H1 (cell line): ENCODE measurements at regions not wholly inside any gene's neighbourhood (a gene's known extent, or its start where the extent isn't known, plus 50 kb on each side); places are given as distances from the start of the nearest gene placed in this dataset.

Source experiments
- CTCF ChIA-PET: fragments of 300-600 bp; sonication (Branson Sonifier 250); formaldehyde crosslinking; loops from one replicate; lab custom pipeline; 2021; ENCODE audit not compliant: partially characterized antibody; lab: Charles Lee
- POLR2A ChIA-PET: fragments of 300-600 bp; sonication (Branson Sonifier 250); formaldehyde crosslinking; loops from one replicate; lab custom pipeline; 2021; ENCODE audit warnings: inconsistent platforms; ENCODE audit not compliant: partially characterized antibody; lab: Charles Lee
- DNase-seq, 2 experiments: peaks; one replicate each; pipeline versions ENCODE4 v3.0.0 to v3.0.0-alpha.2; 2010 to 2022; ENCODE audit warnings: low spot score in 2 of 2, low read depth in 1 of 2, mixed read lengths in 1 of 2
- FAIRE-seq: peaks from 2 replicates; lab custom pipeline; 2011; peaks lifted over from hg19 to GRCh38; lab: Jason Lieb, UNC
- H2AFZ ChIP-seq: 2 replicates; pipeline ENCODE4 v1.8.1; 2012; ENCODE audit warnings: low read length, inconsistent platforms
- H2AK5ac ChIP-seq: 2 replicates; pipeline ENCODE4 v1.6.1; 2013; ENCODE audit warnings: low read depth, low read length
- H2BK120ac ChIP-seq: replicated peaks from 2 replicates; pipeline ENCODE3; 2013; ENCODE audit warnings: low read depth, low read length, inconsistent platforms
- H2BK12ac ChIP-seq: 2 replicates; pipeline ENCODE4 v1.6.1; 2013; ENCODE audit warnings: low read depth, low read length
- H2BK15ac ChIP-seq: 2 replicates; pipeline ENCODE4 v1.6.1; 2013; ENCODE audit warnings: low read length
- H2BK20ac ChIP-seq: 2 replicates; pipeline ENCODE4 v1.6.1; 2013; ENCODE audit warnings: low read length
- H2BK5ac ChIP-seq: 2 replicates; pipeline ENCODE4 v1.6.1; 2013; ENCODE audit warnings: low read depth, low read length
- H3K14ac ChIP-seq: 2 replicates; pipeline ENCODE4 v1.6.1; 2013; ENCODE audit warnings: inconsistent platforms; ENCODE audit not compliant: insufficient read length
- H3K18ac ChIP-seq: 2 replicates; pipeline ENCODE4 v1.6.1; 2013; ENCODE audit warnings: low read length; ENCODE audit errors: extremely low read depth
- H3K23ac ChIP-seq: 2 replicates; pipeline ENCODE4 v1.6.1; 2013; ENCODE audit warnings: inconsistent platforms; ENCODE audit not compliant: insufficient read length
- H3K23me2 ChIP-seq: 2 replicates; pipeline ENCODE4 v1.6.1; 2013; ENCODE audit warnings: low read depth, low read length
- H3K27ac ChIP-seq: 2 replicates; pipeline ENCODE4 v1.6.1; 2011; ENCODE audit warnings: low read depth, low read length, inconsistent platforms
- H3K27me3 ChIP-seq, 4 experiments: replicated peaks in 1 of 4; 1 replicate in 1 of 4; 2 replicates in 3 of 4; pipeline versions ENCODE4 v1.6.1 to v1.8.1; 2011 to 2013; ENCODE audit warnings: low read length in 3 of 4, mild to moderate bottlenecking in 3 of 4, inconsistent platforms in 2 of 4, mixed read lengths in 2 of 4, moderate library complexity in 1 of 4; ENCODE audit not compliant: control insufficient read depth in 3 of 4, insufficient read depth in 3 of 4; ENCODE audit errors: extremely low read depth in 1 of 4
- H3K36me3 ChIP-seq, 4 experiments: 2 replicates each; pipeline versions ENCODE4 v1.6.1 to v1.8.1; 2011 to 2013; ENCODE audit warnings: mild to moderate bottlenecking in 4 of 4, low read length in 3 of 4, moderate library complexity in 2 of 4, control low read depth in 1 of 4, inconsistent platforms in 1 of 4; ENCODE audit not compliant: insufficient read depth in 4 of 4, control insufficient read depth in 2 of 4
- H3K4ac ChIP-seq: replicated peaks from 2 replicates; pipeline ENCODE3; 2013; ENCODE audit warnings: low read length, low read depth, mixed read lengths, inconsistent platforms; ENCODE audit not compliant: insufficient read length
- H3K4me1 ChIP-seq, 4 experiments: replicated peaks in 1 of 4; 1 replicate in 1 of 4; 2 replicates in 3 of 4; pipeline versions ENCODE4 v1.6.1 to v1.8.1; 2011 to 2013; ENCODE audit warnings: low read length in 3 of 4, inconsistent platforms in 2 of 4, mixed read lengths in 1 of 4; ENCODE audit not compliant: insufficient read depth in 4 of 4, control insufficient read depth in 3 of 4
- H3K4me2 ChIP-seq, 2 experiments: 2 replicates each; pipeline versions ENCODE4 v1.6.1 to v1.8.1; 2011 to 2013; ENCODE audit warnings: low read depth in 2 of 2, low read length in 2 of 2, control low read depth in 1 of 2, inconsistent platforms in 1 of 2, mild to moderate bottlenecking in 1 of 2; ENCODE audit not compliant: insufficient read depth in 1 of 2
- H3K4me3 ChIP-seq, 4 experiments: fragments of 200-600, 300-600 bp in 1 of 4; sonication (generic), shearing (Covaris generic), sonication (Bioruptor Twin) in 1 of 4; 2 replicates each; pipeline versions ENCODE4 v1.5.1 to v1.8.1; 2011 to 2016; ENCODE audit warnings: low read length in 4 of 4, low read depth in 3 of 4, control low read depth in 2 of 4, inconsistent platforms in 2 of 4, mild to moderate bottlenecking in 2 of 4, mixed read lengths in 1 of 4, moderate library complexity in 1 of 4; ENCODE audit not compliant: insufficient read depth in 2 of 4; ENCODE audit errors: extremely low read depth in 1 of 4
- H3K56ac ChIP-seq: replicated peaks from 2 replicates; pipeline ENCODE3; 2013; ENCODE audit warnings: low read depth, mild to moderate bottlenecking, mixed read lengths, low read length, inconsistent platforms; ENCODE audit not compliant: insufficient read length
- H3K79me1 ChIP-seq: 2 replicates; pipeline ENCODE4 v1.6.1; 2013; ENCODE audit warnings: low read depth, low read length, control low read depth
- H3K79me2 ChIP-seq, 2 experiments: 2 replicates each; pipeline versions ENCODE4 v1.6.1 to v1.8.1; 2012 to 2013; ENCODE audit warnings: low read length in 2 of 2, mild to moderate bottlenecking in 2 of 2, inconsistent platforms in 1 of 2; ENCODE audit not compliant: insufficient read depth in 2 of 2, control insufficient read depth in 1 of 2
- H3K9ac ChIP-seq, 4 experiments: replicated peaks in 1 of 4; 1 replicate in 1 of 4; 2 replicates in 3 of 4; pipeline versions ENCODE4 v1.6.1 to v1.8.1; 2011 to 2013; ENCODE audit warnings: low read depth in 3 of 4, low read length in 3 of 4, control low read depth in 2 of 4, mild to moderate bottlenecking in 2 of 4, moderate library complexity in 2 of 4, inconsistent platforms in 1 of 4; ENCODE audit errors: extremely low read depth in 1 of 4
- H3K9me3 ChIP-seq, 2 experiments: 2 replicates each; pipeline versions ENCODE4 v1.6.1 to v1.8.1; 2012 to 2013; ENCODE audit warnings: mild to moderate bottlenecking in 2 of 2, moderate library complexity in 2 of 2, control low read depth in 1 of 2, inconsistent platforms in 1 of 2, low read depth in 1 of 2, low read length in 1 of 2, mixed read lengths in 1 of 2; ENCODE audit not compliant: insufficient read depth in 2 of 2
- H4K20me1 ChIP-seq, 2 experiments: replicated peaks in 1 of 2; 2 replicates each; pipeline versions ENCODE3 to v1.8.1; 2011 to 2013; ENCODE audit warnings: inconsistent platforms in 2 of 2, low read length in 2 of 2, mild to moderate bottlenecking in 1 of 2; ENCODE audit not compliant: insufficient read depth in 2 of 2, control insufficient read depth in 1 of 2
- H4K5ac ChIP-seq: 2 replicates; pipeline ENCODE4 v1.6.1; 2013; ENCODE audit warnings: low read length, low read depth, mixed read lengths, inconsistent platforms; ENCODE audit not compliant: insufficient read length
- H4K8ac ChIP-seq: 2 replicates; pipeline ENCODE4 v1.8.0; 2013; ENCODE audit warnings: mild to moderate bottlenecking, moderate library complexity, low read length, inconsistent platforms; ENCODE audit not compliant: insufficient read depth; ENCODE audit errors: extremely low read depth
- H4K91ac ChIP-seq: replicated peaks from 2 replicates; pipeline ENCODE3; 2013; ENCODE audit warnings: low read length, mixed read lengths, inconsistent platforms; ENCODE audit not compliant: insufficient read length
- BACH1 ChIP-seq: IDR thresholded peaks from 2 replicates; pipeline ENCODE4 v1.6.1; 2012; ENCODE audit warnings: low read length, improper control_type of control experiment
- CHD1 ChIP-seq: IDR thresholded peaks from 2 replicates; pipeline ENCODE4 v1.6.1; 2012; ENCODE audit warnings: low read depth, low read length, improper control_type of control experiment
- CREB1 ChIP-seq: IDR thresholded peaks from 2 replicates; pipeline ENCODE4 v1.6.1; 2012; ENCODE audit warnings: inconsistent platforms
- EZH2 ChIP-seq: fragments of 200-600 bp; sonication (generic); IDR thresholded peaks from 2 replicates; pipeline ENCODE4 v1.7.1; 2012; ENCODE audit warnings: low read depth, mild to moderate bottlenecking, moderate library complexity, low read length, inconsistent platforms; ENCODE audit not compliant: severe bottlenecking
- HDAC2 ChIP-seq, 2 experiments: fragments of 300-600 bp in 1 of 2; sonication (generic) in 1 of 2; IDR thresholded peaks; 2 replicates each; pipeline ENCODE4 v1.6.1; 2011 to 2012; ENCODE audit warnings: low read depth in 2 of 2, low read length in 2 of 2, mild to moderate bottlenecking in 2 of 2, moderate library complexity in 2 of 2, borderline replicate concordance in 1 of 2, inconsistent platforms in 1 of 2
- POLR2AphosphoS5 ChIP-seq: IDR thresholded peaks from 2 replicates; pipeline ENCODE4 v1.6.1; 2011; ENCODE audit warnings: low read depth, low read length
- POU5F1 ChIP-seq: IDR thresholded peaks from 2 replicates; pipeline ENCODE4 v1.6.1; 2011; ENCODE audit warnings: low read depth, mild to moderate bottlenecking, low read length, moderate library complexity
- SAP30 ChIP-seq: fragments of 300-600 bp; sonication (generic); IDR thresholded peaks from 2 replicates; pipeline ENCODE4 v1.7.1; 2012; ENCODE audit warnings: low read length, moderate library complexity, mild to moderate bottlenecking, inconsistent platforms; ENCODE audit not compliant: insufficient read depth, insufficient replicate concordance
- SIN3A ChIP-seq, 2 experiments: IDR thresholded peaks in 1 of 2; conservative IDR thresholded peaks in 1 of 2; 2 replicates each; pipeline ENCODE4 v1.6.1; 2011 to 2012; ENCODE audit warnings: low read length in 2 of 2, improper control_type of control experiment in 1 of 2, low read depth in 1 of 2, mild to moderate bottlenecking in 1 of 2
- SIX5 ChIP-seq: IDR thresholded peaks from 2 replicates; pipeline ENCODE4 v1.6.1; 2011; ENCODE audit warnings: mild to moderate bottlenecking, low read depth, low read length
- SP4 ChIP-seq: IDR thresholded peaks from 2 replicates; pipeline ENCODE4 v1.6.1; 2012; ENCODE audit warnings: low read length, inconsistent platforms
- TAF1 ChIP-seq: IDR thresholded peaks from 2 replicates; pipeline ENCODE4 v1.6.1; 2011; ENCODE audit warnings: mild to moderate bottlenecking, low read depth, low read length
- TAF7 ChIP-seq: optimal IDR thresholded peaks from 2 replicates; pipeline ENCODE3; 2011; ENCODE audit warnings: low read depth, mild to moderate bottlenecking, inconsistent platforms, low read length, moderate library complexity, borderline replicate concordance
- WGBS, 2 experiments: shearing (Covaris generic) in 1 of 2; methylation state at CpG; one replicate each; pipeline versions ENCODE4 v1.1.6 to v1.1.7; 2013 to 2015; ENCODE audit warnings: low lambda C conversion rate in 2 of 2, mixed read lengths in 2 of 2, inconsistent platforms in 1 of 2, low coverage in 1 of 2, missing lambda C conversion rate in 1 of 2; ENCODE audit not compliant: insufficient replicate concordance in 2 of 2, insufficient coverage in 1 of 2, insufficient read length in 1 of 2; ENCODE audit errors: extremely low coverage in 1 of 2, missing lambda C conversion rate in 1 of 2; 5-methylcytosine and 5-hydroxymethylcytosine counted together

GRCh38 chr1:182144646-182145030 is 83.1 kb upstream of the ZNF648 start:
- no peak overlapping the region for H4K8ac ChIP-seq
- no peak overlapping the region for H3K4me3 ChIP-seq
- H2BK5ac ChIP-seq, result no peak overlapping the region
- H4K91ac ChIP-seq, result no peak overlapping the region
- no peaks in the 10 kb centered on the region; the same call in 1 of the 2 replicates for H3K23me2 ChIP-seq
- H2AFZ ChIP-seq, result peak overlapping the region; percentile 99; the same call in 1 of the 2 replicates
- CTCF ChIA-PET, result interaction anchor here (0.7 to 7.9 kb wide), 27 partner anchors 8 to 648 kb away, joined by 3 to 107 read pairs (median 12); partner anchors contain the start of gene TEDDM1
- no peak overlapping the region for H2BK12ac ChIP-seq
- no peak for DNase-seq
- no peak overlapping the region for H2BK15ac ChIP-seq
- no peaks in the 10 kb centered on the region for H3K9me3 ChIP-seq
- no peak overlapping the region for H3K18ac ChIP-seq
- H3K4me2 ChIP-seq, result no peak overlapping the region
- no peak overlapping the region for H2AK5ac ChIP-seq
- FAIRE-seq, result no peak
- H3K14ac ChIP-seq, result no peak overlapping the region
- H3K79me2 ChIP-seq, result no peaks in the 10 kb centered on the region
- H4K20me1 ChIP-seq, result no peaks in the 10 kb centered on the region
- no peak overlapping the region for H3K4ac ChIP-seq
- H3K27me3 ChIP-seq, result no peaks in the 10 kb centered on the region
- H2BK20ac ChIP-seq, result peak overlapping the region; percentile 94; the same call in 1 of the 2 replicates
- POLR2A ChIA-PET, result interaction anchor here (1.1 to 2.5 kb wide), 4 partner anchors 245 to 745 kb away, joined by 3 to 17 read pairs (median 8); partner anchors contain the start of gene GLUL
- H4K5ac ChIP-seq, result no peak overlapping the region
- no peaks in the 10 kb centered on the region for H3K36me3 ChIP-seq
- no peak overlapping the region for H3K56ac ChIP-seq
- no peak overlapping the region for H3K23ac ChIP-seq
- no peak overlapping the region for H3K27ac ChIP-seq
- H2BK120ac ChIP-seq, result no peak overlapping the region
- 91% methylated on average over 3 of the region's 3 CpGs; no CpG with 5 or more reads in 1 of the 2 experiments for WGBS, 2 experiments
- no peak overlapping the region for H3K9ac ChIP-seq
- H3K79me1 ChIP-seq, result no peaks in the 10 kb centered on the region
- peaks cover 0 to 8% (median 7%) of the 10 kb centered on the region in 4 experiments; a peak in 5 of 7 replicates for H3K4me1 ChIP-seq
- TF ChIP-seq SIX5, result no peak
- TF ChIP-seq SIN3A (conservative IDR thresholded peaks at IDR 0.05 in 1 of 2, IDR thresholded peaks at IDR 0.05 in 1 of 2; ENCODE audit: low read depth in 1 of 2, low read length in 2 of 2), result no peak
- no peak for TF ChIP-seq TAF7
- no peak for TF ChIP-seq TAF1
- no peak for TF ChIP-seq POLR2AphosphoS5
- TF ChIP-seq POU5F1, result no peak
- no peak for TF ChIP-seq CREB1
- TF ChIP-seq HDAC2 (IDR thresholded peaks at IDR 0.05; ENCODE audit: borderline replicate concordance in 1 of 2, low read depth in 2 of 2, low read length in 2 of 2), result no peak
- TF ChIP-seq EZH2, result no peak
- TF ChIP-seq BACH1, result no peak
- TF ChIP-seq CHD1, result no peak
- TF ChIP-seq SP4, result no peak
- no peak for TF ChIP-seq SAP30
